CD14-positive monocyte (primary cell): ENCODE measurements at regions not wholly inside any gene's neighbourhood (a gene's known extent, or its start where the extent isn't known, plus 50 kb on each side); places are given as distances from the start of the nearest gene placed in this dataset.

ENCODE experiments used
- DNase-seq, 3 donors: peaks; one replicate each; pipeline ENCODE4 v3.0.0-alpha.2; 2011 to 2022
- H2AFZ ChIP-seq: 2 replicates; pipeline ENCODE4 v1.6.0; 2012; ENCODE audit warnings: mild to moderate bottlenecking, low read depth, low read length, inconsistent platforms; ENCODE audit not compliant: insufficient read depth, poor library complexity, severe bottlenecking
- H3K27ac ChIP-seq, 2 donors: 1 replicate in 1 of 2; 2 replicates in 1 of 2; pipeline ENCODE4 v1.5.1; 2012 to 2013; ENCODE audit warnings: low read length in 2 of 2, control low read depth in 1 of 2, inconsistent platforms in 1 of 2, low read depth in 1 of 2, mild to moderate bottlenecking in 1 of 2
- H3K27me3 ChIP-seq, 2 donors: one replicate each; pipeline versions ENCODE4 v1.6.0 to v1.6.1; 2011 to 2013; ENCODE audit warnings: low read length in 2 of 2; ENCODE audit not compliant: control insufficient read depth in 2 of 2, insufficient read depth in 2 of 2
- H3K36me3 ChIP-seq, 2 donors: replicated peaks in 1 of 2; 1 replicate in 1 of 2; 2 replicates in 1 of 2; pipeline versions ENCODE4 v1.5.1 to v1.6.1; 2012 to 2013; ENCODE audit warnings: low read length in 2 of 2, control low read depth in 1 of 2, inconsistent platforms in 1 of 2, mild to moderate bottlenecking in 1 of 2; ENCODE audit not compliant: insufficient read depth in 2 of 2, control insufficient read depth in 1 of 2
- H3K4me1 ChIP-seq, 2 donors: 1 replicate in 1 of 2; 2 replicates in 1 of 2; pipeline versions ENCODE4 v1.5.1 to v1.6.1; 2012 to 2013; ENCODE audit warnings: low read length in 2 of 2, control low read depth in 1 of 2, inconsistent platforms in 1 of 2, mild to moderate bottlenecking in 1 of 2, moderate library complexity in 1 of 2; ENCODE audit not compliant: insufficient read depth in 2 of 2, control insufficient read depth in 1 of 2
- H3K4me2 ChIP-seq: replicated peaks from 2 replicates; pipeline ENCODE3; 2012; ENCODE audit warnings: low read length, moderate library complexity, mild to moderate bottlenecking; ENCODE audit not compliant: poor library complexity, severe bottlenecking; ENCODE audit errors: extremely low read depth
- H3K4me3 ChIP-seq, 3 experiments: fragments of 200-600 bp in 1 of 3; sonication (generic) in 1 of 3; replicated peaks in 1 of 3; 1 replicate in 2 of 3; 2 replicates in 1 of 3; pipeline ENCODE4 v1.5.1; 2011 to 2013; ENCODE audit warnings: low read length in 3 of 3, mild to moderate bottlenecking in 3 of 3, control low read depth in 2 of 3, low read depth in 2 of 3, inconsistent platforms in 1 of 3, moderate library complexity in 1 of 3
- H3K79me2 ChIP-seq: 2 replicates; pipeline ENCODE4 v1.6.0; 2012; ENCODE audit warnings: mild to moderate bottlenecking, control low read depth, inconsistent platforms, low read length, moderate library complexity; ENCODE audit not compliant: insufficient read depth
- H3K9ac ChIP-seq: 2 replicates; pipeline ENCODE4 v1.6.0; 2017; ENCODE audit warnings: low read length, mild to moderate bottlenecking; ENCODE audit not compliant: insufficient read depth, poor library complexity, severe bottlenecking
- H3K9me3 ChIP-seq, 2 donors: replicated peaks in 1 of 2; 1 replicate in 1 of 2; 2 replicates in 1 of 2; pipeline versions ENCODE4 v1.5.1 to v1.6.1; 2012 to 2013; ENCODE audit warnings: low read length in 2 of 2, control low read depth in 1 of 2; ENCODE audit not compliant: control insufficient read depth in 1 of 2, insufficient read depth in 1 of 2
- H4K20me1 ChIP-seq: 2 replicates; pipeline ENCODE4 v1.6.0; 2012; ENCODE audit warnings: mild to moderate bottlenecking, low read length, control low read depth, moderate library complexity; ENCODE audit not compliant: insufficient read depth
- H3K27ac Mint-ChIP-seq, 7 donors: one replicate each; pipeline ENCODE4 v1.8.0; 2020; ENCODE audit warnings: mild to moderate bottlenecking in 7 of 7, mixed read lengths in 7 of 7, moderate library complexity in 6 of 7, inconsistent platforms in 2 of 7
- H3K27me3 Mint-ChIP-seq, 3 donors: one replicate each; pipeline ENCODE4 v1.8.0; 2021 to 2022; ENCODE audit warnings: low read depth in 3 of 3, mild to moderate bottlenecking in 3 of 3, mixed read lengths in 3 of 3, moderate library complexity in 3 of 3, inconsistent platforms in 1 of 3
- H3K36me3 Mint-ChIP-seq, 2 donors: one replicate each; pipeline ENCODE4 v1.8.0; 2020; ENCODE audit warnings: mixed read lengths in 2 of 2, inconsistent platforms in 1 of 2, mild to moderate bottlenecking in 1 of 2
- H3K4me1 Mint-ChIP-seq: one replicate; pipeline ENCODE4 v1.8.0; 2020; ENCODE audit warnings: mild to moderate bottlenecking, mixed read lengths
- H3K4me3 Mint-ChIP-seq, 2 donors: one replicate each; pipeline ENCODE4 v1.8.0; 2020; ENCODE audit warnings: mild to moderate bottlenecking in 2 of 2, mixed read lengths in 2 of 2, moderate library complexity in 1 of 2
- H3K9me3 Mint-ChIP-seq, 7 donors: one replicate each; pipeline ENCODE4 v1.8.0; 2020 to 2022; ENCODE audit warnings: mixed read lengths in 7 of 7, mild to moderate bottlenecking in 6 of 7, moderate library complexity in 6 of 7, inconsistent platforms in 2 of 7
- CTCF ChIP-seq: fragments of 200-600 bp; IDR thresholded peaks from one replicate; pipeline ENCODE4 v1.8.0; 2022; ENCODE audit warnings: antibody characterized with exemption, mild to moderate bottlenecking
- WGBS: methylation state at CpG from one replicate; pipeline ENCODE4 v1.1.5; 2013; ENCODE audit warnings: missing lambda C conversion rate; ENCODE audit not compliant: insufficient coverage; 5-methylcytosine and 5-hydroxymethylcytosine counted together
- intact Hi-C, 2 donors: fragments of 100-400 bp; cut with micrococcal nuclease; formaldehyde crosslinking; loops; one replicate each; pipeline versions ENCODE4 v1.15.0 to v1.15.1; 2023

GRCh38 chr3:10667269-10667668 is 148.8 kb upstream of the SLC6A11 start:
- peaks cover 10% of the 10 kb centered on the region for H3K4me1 Mint-ChIP-seq
- Histone ChIP-seq H3K27ac (no peak overlapping the region), H3K27me3 (no peaks in the 10 kb centered on the region), H3K4me2 (no peak overlapping the region), H3K36me3 (no peaks in the 10 kb centered on the region), H3K9ac (no peak overlapping the region), H2AFZ (no peak overlapping the region), H3K79me2 (no peaks in the 10 kb centered on the region), H3K4me3 (no peak overlapping the region), H4K20me1 (no peaks in the 10 kb centered on the region), H3K4me1 (peaks cover 6 to 8% of the 10 kb centered on the region in 2 donors), H3K9me3 (no peaks in the 10 kb centered on the region)
- peaks cover 3 to 13% (median 13%) of the 10 kb centered on the region in 3 donors for H3K27me3 Mint-ChIP-seq
- H3K4me3 Mint-ChIP-seq, result no peak overlapping the region
- H3K27ac Mint-ChIP-seq, result no peak overlapping the region
- DNase-seq, result no peak
- no peak for TF ChIP-seq CTCF
- H3K9me3 Mint-ChIP-seq, result no peaks in the 10 kb centered on the region
- no peaks in the 10 kb centered on the region for H3K36me3 Mint-ChIP-seq
- WGBS, result 85% methylated on average over 7 of the region's 8 CpGs
- intact Hi-C loops, result no loop called here

DNA sequence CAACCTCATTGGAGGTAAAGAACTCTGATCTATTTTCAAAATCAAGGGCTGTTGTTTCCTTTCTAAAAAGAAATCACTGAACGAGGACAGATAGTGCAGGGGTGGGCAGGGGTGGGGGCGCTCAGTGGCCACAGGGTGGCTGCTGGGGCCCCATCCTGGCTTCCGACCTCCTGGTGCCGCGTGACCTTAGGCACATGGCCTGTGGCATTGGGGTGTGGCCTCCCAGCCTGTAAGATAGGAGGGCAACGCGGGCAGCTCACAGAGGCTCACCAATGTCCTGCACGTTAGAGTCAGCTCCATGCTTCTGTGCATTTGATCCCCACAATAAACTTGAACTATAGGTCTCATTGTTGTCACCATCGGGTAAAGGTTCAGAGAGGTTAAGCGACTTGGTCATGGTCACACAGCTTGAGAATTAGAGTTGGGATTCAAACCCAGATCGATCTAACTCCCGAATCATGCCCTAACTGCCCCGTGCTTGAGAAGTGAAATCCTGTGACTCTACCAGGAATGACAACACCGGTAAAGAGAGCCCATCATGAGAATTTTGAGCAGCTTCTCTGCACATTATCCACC is 148.0 kb upstream of the SLC6A11 start:
- Histone ChIP-seq H4K20me1 (no peaks in the 10 kb centered on the region), H3K9me3 (no peaks in the 10 kb centered on the region), H3K9ac (no peak overlapping the region), H3K4me3 (no peak overlapping the region), H3K27ac (no peak overlapping the region), H3K4me2 (no peak overlapping the region), H3K36me3 (no peaks in the 10 kb centered on the region), H3K27me3 (no peaks in the 10 kb centered on the region), H2AFZ (no peak overlapping the region), H3K79me2 (no peaks in the 10 kb centered on the region), H3K4me1 (peaks cover 6 to 8% of the 10 kb centered on the region in 2 donors)
- peaks cover 10% of the 10 kb centered on the region for H3K4me1 Mint-ChIP-seq
- WGBS, result 86% methylated on average over 12 of the region's 14 CpGs
- no peaks in the 10 kb centered on the region for H3K9me3 Mint-ChIP-seq
- no peak for DNase-seq
- H3K27me3 Mint-ChIP-seq, result peaks cover 3 to 13% (median 12%) of the 10 kb centered on the region in 3 donors
- H3K27ac Mint-ChIP-seq, result no peak overlapping the region
- intact Hi-C loops, result no loop called here
- TF ChIP-seq CTCF, result no peak
- H3K36me3 Mint-ChIP-seq, result no peaks in the 10 kb centered on the region
- H3K4me3 Mint-ChIP-seq, result no peak overlapping the region
